Transverse colon (tissue), 4 donors: ENCODE measurements at regions not wholly inside any gene's neighbourhood (a gene's known extent, or its start where the extent isn't known, plus 50 kb on each side); places are given as distances from the start of the nearest gene placed in this dataset.

Experiments
- CTCF ChIP-seq, 5 experiments: fragments of 200-600 bp in 3 of 5; fragments of 450-650 bp in 2 of 5; sonication (generic) in 3 of 5; IDR thresholded peaks; 1 replicate in 2 of 5; 2 replicates in 3 of 5; pipeline ENCODE4 v1.5.1; 2016 to 2017; ENCODE audit warnings: antibody characterized with exemption in 5 of 5, inconsistent platforms in 3 of 5, mild to moderate bottlenecking in 2 of 5, moderate library complexity in 1 of 5
- EP300 ChIP-seq: sonication (generic); formaldehyde crosslinking; IDR thresholded peaks from one replicate; pipeline ENCODE4 v1.6.1; 2017; ENCODE audit warnings: antibody characterized with exemption, low read depth
- POLR2A ChIP-seq: fragments of 450-650 bp; IDR thresholded peaks from one replicate; pipeline ENCODE4 v1.6.1; 2016; ENCODE audit warnings: antibody characterized with exemption, mild to moderate bottlenecking, moderate library complexity
- POLR2AphosphoS5 ChIP-seq, 3 donors: sonication (generic); formaldehyde crosslinking; IDR thresholded peaks; one replicate each; pipeline ENCODE4 v1.6.1; 2016; ENCODE audit warnings: antibody characterized with exemption in 3 of 3

GRCh38 chr12:61384511-61384910, 875.7 kb upstream of the USP15 start:
- TF ChIP-seq POLR2A, result no peak
- no peak for TF ChIP-seq CTCF (IDR thresholded peaks at IDR 0.05)
- no peak for TF ChIP-seq POLR2AphosphoS5 (IDR thresholded peaks at IDR 0.05)
- no peak for TF ChIP-seq EP300
